ENCODE measurements at regions not wholly inside any gene's neighbourhood (a gene's known extent, or its start where the extent isn't known, plus 50 kb on each side); places are given as distances from the start of the nearest gene placed in this dataset.

DNA sequence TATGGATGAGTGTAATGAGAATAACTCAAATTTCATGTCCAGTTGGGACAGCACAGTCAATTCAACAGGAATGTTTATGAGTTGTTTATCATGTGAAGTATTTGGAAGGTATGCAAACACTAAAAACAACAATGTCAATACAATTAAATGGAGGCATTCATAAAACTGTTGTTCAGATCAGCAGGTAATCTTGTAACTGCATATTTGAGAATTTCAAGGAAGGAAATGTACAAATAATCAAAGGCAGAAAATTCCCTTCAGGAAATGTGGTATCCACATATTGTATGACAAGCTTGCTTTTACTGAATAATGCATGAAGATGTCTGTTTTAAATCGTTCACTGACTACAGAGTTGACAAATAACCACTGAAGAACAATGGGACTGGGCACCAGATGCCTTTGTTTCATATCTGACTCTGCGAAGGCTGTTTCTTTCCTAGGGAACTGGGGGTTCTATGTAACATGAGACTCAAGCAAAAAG lies 198.3 kb downstream of the LTN1 start:
- TF ChIP-seq, protein P1, sequence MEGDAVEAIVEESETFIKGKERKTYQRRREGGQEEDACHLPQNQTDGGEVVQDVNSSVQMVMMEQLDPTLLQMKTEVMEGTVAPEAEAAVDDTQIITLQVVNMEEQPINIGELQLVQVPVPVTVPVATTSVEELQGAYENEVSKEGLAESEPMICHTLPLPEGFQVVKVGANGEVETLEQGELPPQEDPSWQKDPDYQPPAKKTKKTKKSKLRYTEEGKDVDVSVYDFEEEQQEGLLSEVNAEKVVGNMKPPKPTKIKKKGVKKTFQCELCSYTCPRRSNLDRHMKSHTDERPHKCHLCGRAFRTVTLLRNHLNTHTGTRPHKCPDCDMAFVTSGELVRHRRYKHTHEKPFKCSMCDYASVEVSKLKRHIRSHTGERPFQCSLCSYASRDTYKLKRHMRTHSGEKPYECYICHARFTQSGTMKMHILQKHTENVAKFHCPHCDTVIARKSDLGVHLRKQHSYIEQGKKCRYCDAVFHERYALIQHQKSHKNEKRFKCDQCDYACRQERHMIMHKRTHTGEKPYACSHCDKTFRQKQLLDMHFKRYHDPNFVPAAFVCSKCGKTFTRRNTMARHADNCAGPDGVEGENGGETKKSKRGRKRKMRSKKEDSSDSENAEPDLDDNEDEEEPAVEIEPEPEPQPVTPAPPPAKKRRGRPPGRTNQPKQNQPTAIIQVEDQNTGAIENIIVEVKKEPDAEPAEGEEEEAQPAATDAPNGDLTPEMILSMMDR (IDR thresholded peaks at IDR 0.05), result no peak
- TF ChIP-seq POLR2AphosphoS5 (IDR thresholded peaks at IDR 0.05), result no peak
- TF ChIP-seq POLR2A (IDR thresholded peaks at IDR 0.05), result no peak
- no peak for TF ChIP-seq EP300 (IDR thresholded peaks at IDR 0.05)
